Retinal pigment epithelial cell (primary cell): ENCODE measurements at regions not wholly inside any gene's neighbourhood (a gene's known extent, or its start where the extent isn't known, plus 50 kb on each side); places are given as distances from the start of the nearest gene placed in this dataset.
"Not testable (repeated sequence)": the region's sequence is repeated elsewhere in the genome, so short reads cannot be mapped to it uniquely, and the experiment has no call there.

Source experiments
- DNase-seq: peaks from one replicate; pipeline ENCODE4 v3.0.0-alpha.2; 2010; ENCODE audit warnings: low read depth
- H3K4me3 ChIP-seq: 2 replicates; pipeline ENCODE4 v1.5.1; 2011; ENCODE audit warnings: mild to moderate bottlenecking, low read length, control low read depth, moderate library complexity
- TF ChIP-seq, protein P1 (sequence below): conservative IDR thresholded peaks from 2 replicates; pipeline ENCODE4 v1.5.1; 2011; ENCODE audit warnings: low read depth, low read length, control low read depth, inconsistent platforms

DNA sequence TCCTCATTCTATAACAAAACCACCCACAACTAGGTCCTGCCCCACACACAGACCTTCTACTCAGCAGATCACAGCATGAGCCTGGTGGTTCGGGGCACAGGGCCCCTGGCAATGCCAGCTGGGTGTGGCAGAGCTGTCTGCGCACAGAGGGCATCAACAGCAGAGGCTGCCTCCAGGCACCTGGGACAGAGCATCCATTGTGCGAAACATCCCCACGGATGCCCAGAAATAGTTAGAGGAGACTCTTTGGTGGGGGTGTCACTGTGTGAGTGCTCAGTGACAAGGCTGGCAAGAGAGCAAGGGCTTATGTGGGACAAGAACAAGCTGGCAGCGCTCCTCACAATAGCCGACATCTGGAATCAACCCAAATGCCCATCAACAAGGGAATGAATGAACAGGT is 487.4 kb upstream of the PROK2 start:
- TF ChIP-seq, protein P1, sequence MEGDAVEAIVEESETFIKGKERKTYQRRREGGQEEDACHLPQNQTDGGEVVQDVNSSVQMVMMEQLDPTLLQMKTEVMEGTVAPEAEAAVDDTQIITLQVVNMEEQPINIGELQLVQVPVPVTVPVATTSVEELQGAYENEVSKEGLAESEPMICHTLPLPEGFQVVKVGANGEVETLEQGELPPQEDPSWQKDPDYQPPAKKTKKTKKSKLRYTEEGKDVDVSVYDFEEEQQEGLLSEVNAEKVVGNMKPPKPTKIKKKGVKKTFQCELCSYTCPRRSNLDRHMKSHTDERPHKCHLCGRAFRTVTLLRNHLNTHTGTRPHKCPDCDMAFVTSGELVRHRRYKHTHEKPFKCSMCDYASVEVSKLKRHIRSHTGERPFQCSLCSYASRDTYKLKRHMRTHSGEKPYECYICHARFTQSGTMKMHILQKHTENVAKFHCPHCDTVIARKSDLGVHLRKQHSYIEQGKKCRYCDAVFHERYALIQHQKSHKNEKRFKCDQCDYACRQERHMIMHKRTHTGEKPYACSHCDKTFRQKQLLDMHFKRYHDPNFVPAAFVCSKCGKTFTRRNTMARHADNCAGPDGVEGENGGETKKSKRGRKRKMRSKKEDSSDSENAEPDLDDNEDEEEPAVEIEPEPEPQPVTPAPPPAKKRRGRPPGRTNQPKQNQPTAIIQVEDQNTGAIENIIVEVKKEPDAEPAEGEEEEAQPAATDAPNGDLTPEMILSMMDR: no peak
- DNase-seq: no peak
- no peak overlapping the region for H3K4me3 ChIP-seq

DNA sequence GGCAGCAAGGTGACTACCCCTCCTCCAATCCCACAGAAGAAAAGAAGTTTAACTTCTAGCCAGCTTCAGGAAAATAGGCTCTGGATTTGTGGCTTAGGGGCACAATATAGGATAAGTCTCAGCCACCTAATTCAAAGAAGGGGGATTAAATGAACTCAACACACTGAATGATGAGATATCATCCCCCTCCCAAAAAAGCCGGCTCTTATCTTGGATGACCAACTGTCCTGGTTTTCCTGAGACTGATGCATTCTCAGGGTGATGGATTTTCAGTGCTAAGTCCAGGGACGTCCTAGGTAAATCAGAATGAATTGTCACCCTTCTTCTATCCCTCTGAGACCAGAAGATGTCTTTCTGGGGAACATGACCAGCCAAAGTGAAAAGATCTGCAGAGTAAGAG is 487.0 kb upstream of the PROK2 start:
- TF ChIP-seq, protein P1: no peak
- DNase-seq: no peak
- H3K4me3 ChIP-seq: no peak overlapping the region

DNA sequence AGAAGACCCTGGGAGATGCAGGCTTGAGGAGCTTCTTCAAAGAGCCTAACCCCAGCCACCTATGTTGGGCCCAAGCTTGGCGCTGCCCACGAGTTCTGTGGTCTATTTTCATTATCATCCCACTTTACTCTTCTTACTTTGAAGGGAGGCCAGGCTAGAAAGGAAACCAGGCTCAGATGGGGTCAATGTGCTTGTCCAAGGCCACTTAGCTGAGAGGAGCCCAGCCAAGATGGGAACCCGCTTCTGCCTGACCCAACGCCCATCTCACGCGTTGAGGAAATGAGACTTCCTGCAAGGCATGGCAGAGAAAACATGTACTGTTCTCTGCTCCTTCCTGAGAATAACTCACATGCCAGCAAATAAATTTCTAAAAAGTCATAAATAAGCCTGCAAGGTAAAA is 486.3 kb upstream of the PROK2 start:
- DNase-seq: no peak
- no peak overlapping the region for H3K4me3 ChIP-seq
- TF ChIP-seq, protein P1: no peak

GRCh38 chr3:72270730-72271129 is 485.8 kb upstream of the PROK2 start:
- DNase-seq: no peak
- TF ChIP-seq, protein P1: no peak
- H3K4me3 ChIP-seq: no peak overlapping the region

DNA sequence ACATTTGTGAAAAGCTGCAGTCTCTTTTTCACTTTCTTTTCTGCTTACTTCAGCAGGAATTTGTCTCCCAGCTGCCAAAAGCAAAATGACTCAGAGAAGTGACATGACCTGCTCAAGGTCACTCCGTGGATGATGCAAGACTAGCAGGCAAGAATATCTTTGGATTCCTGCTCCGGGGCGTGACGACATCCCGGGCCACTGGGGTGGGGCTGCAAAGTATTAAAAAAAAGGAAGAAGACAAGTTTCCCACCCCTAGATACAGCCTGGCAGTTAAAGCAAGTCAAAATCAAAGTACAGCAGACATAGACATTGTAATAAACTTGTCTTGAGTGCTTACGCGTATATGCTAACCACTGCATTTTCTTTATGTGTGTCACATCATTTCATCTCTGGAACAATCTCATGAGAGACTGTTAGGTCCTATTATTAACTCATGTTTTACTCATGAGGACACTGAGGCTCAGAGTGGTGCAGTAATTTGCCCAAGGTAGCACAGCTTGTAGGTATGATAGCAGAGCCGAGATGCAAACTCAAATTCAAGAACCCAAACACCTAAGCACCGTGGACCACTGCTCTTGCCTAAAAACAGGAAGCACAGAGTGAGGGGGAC is 485.2 kb upstream of the PROK2 start:
- H3K4me3 ChIP-seq: no peak overlapping the region
- peak; percentile 83 for DNase-seq
- TF ChIP-seq, protein P1: no peak

GRCh38 chr3:72269475-72269874 is 484.5 kb upstream of the PROK2 start:
- DNase-seq: no peak
- TF ChIP-seq, protein P1: no peak
- H3K4me3 ChIP-seq: no peak overlapping the region

DNA sequence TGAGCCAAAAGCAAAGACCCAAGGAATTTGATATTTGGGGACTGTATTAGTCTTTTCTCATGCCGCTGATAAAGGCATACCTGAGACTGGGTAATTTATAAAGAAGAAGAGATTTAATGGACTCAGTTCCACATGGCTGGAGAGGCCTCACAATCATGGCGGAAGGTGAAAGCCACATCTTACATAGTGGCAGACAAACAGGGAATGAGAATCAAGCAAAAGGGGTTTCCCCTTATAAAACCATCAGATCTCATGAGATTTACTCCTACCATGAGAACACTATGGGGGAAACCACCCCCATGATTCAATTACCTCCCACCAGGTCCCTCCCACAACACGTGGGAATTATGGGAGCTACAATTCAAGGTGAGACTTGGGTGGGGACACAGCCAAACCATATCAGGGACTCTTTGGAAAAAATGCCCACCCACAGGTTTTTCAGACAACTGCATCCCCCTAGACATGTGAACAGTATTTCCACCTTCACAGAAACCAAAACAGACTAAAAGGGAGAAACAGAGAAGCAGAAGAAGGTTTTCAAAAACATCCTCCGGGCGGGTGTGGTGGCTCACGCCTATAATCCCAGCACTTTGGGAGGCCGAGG is 482.1 kb upstream of the PROK2 start:
- not testable (repeated sequence) for DNase-seq, H3K4me3 ChIP-seq
